NB4 (cell line): ENCODE measurements at regions not wholly inside any gene's neighbourhood (a gene's known extent, or its start where the extent isn't known, plus 50 kb on each side); places are given as distances from the start of the nearest gene placed in this dataset.
"Not testable (repeated sequence)": the region's sequence is repeated elsewhere in the genome, so short reads cannot be mapped to it uniquely, and the experiment has no call there.

ENCODE experiments used
- DNase-seq: peaks from one replicate; pipeline ENCODE4 v3.0.0; 2010; ENCODE audit warnings: low read depth
- H3K4me3 ChIP-seq: one replicate; pipeline ENCODE4 v1.5.1; 2011; ENCODE audit warnings: mild to moderate bottlenecking, low read depth, low read length, moderate library complexity
- MAX ChIP-seq: IDR thresholded peaks from 2 replicates; pipeline ENCODE4 v1.6.1; 2011; ENCODE audit warnings: low read depth, low read length
- MYC ChIP-seq: IDR thresholded peaks from 2 replicates; pipeline ENCODE4 v1.6.1; 2011; ENCODE audit warnings: low read depth, low read length
- POLR2A ChIP-seq: IDR thresholded peaks from 2 replicates; pipeline ENCODE4 v1.6.1; 2011; ENCODE audit warnings: mild to moderate bottlenecking; ENCODE audit not compliant: insufficient read length; ENCODE audit errors: extremely low read depth
- TF ChIP-seq, protein P1 (sequence below): IDR thresholded peaks from one replicate; pipeline ENCODE4 v1.5.1; 2012; ENCODE audit warnings: low read depth, low read length

- no peak overlapping the region for H3K4me3 ChIP-seq
- TF ChIP-seq, protein P1, sequence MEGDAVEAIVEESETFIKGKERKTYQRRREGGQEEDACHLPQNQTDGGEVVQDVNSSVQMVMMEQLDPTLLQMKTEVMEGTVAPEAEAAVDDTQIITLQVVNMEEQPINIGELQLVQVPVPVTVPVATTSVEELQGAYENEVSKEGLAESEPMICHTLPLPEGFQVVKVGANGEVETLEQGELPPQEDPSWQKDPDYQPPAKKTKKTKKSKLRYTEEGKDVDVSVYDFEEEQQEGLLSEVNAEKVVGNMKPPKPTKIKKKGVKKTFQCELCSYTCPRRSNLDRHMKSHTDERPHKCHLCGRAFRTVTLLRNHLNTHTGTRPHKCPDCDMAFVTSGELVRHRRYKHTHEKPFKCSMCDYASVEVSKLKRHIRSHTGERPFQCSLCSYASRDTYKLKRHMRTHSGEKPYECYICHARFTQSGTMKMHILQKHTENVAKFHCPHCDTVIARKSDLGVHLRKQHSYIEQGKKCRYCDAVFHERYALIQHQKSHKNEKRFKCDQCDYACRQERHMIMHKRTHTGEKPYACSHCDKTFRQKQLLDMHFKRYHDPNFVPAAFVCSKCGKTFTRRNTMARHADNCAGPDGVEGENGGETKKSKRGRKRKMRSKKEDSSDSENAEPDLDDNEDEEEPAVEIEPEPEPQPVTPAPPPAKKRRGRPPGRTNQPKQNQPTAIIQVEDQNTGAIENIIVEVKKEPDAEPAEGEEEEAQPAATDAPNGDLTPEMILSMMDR, result no peak
- TF ChIP-seq MYC, result no peak
- no peak for TF ChIP-seq MAX
- no peak for TF ChIP-seq POLR2A
- DNase-seq, result no peak
These were observed 644.4 kb downstream of the TRIML1 start for GRCh38 chr4:188783606-188784160.

GRCh38 chr4:188796600-188796999 lies 657.4 kb downstream of the TRIML1 start:
- DNase-seq, H3K4me3 ChIP-seq: not testable (repeated sequence)

DNA sequence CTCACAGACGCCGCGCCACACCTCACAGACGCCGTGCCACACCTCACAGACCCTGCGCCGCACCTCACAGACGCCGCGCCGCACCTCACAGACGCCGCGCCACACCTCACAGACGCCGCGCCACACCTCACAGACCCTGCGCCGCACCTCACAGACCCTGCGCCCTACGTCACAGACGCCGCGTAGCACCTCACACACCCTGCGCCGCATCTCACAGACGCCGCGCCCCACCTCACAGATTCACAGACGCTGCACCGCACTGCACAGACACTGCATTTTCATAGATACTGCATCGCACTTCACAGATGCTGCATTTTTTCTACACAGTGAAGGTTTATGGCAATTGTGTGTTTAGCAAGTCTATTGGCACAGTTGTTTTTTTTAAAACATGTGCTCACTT lies 657.8 kb downstream of the TRIML1 start:
- not testable (repeated sequence) for H3K4me3 ChIP-seq, DNase-seq

- H3K4me3 ChIP-seq, result no peak overlapping the region
- DNase-seq, result no peak
- TF ChIP-seq, protein P1, result no peak
- TF ChIP-seq MAX (no peak), POLR2A (no peak), MYC (no peak)
These were observed 665.6 kb downstream of the TRIML1 start for GRCh38 chr4:188804861-188805260.

DNA sequence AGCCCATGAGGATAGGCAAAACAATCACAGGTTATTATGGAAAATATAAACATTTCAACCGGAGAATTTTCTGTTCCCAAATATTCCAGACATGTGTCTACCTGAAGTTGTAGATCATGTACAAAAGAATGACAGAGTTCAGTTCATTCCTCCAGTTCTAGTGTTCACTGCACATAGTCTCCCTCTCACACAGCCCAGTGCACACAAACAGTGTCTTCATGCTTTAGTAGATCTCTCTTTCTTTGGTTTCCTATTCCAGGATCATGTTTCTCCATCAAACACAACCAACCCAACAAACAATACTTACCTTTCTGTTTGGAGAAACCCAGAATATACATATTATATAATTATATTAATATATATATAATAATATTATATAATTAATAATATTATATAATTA lies 671.9 kb downstream of the TRIML1 start:
- H3K4me3 ChIP-seq, result no peak overlapping the region
- TF ChIP-seq MYC (no peak), MAX (no peak), POLR2A (no peak)
- TF ChIP-seq, protein P1, result no peak
- DNase-seq, result no peak

- no peak for DNase-seq
- TF ChIP-seq MYC (no peak), POLR2A (no peak), MAX (no peak)
- TF ChIP-seq, protein P1, result no peak
- no peak overlapping the region for H3K4me3 ChIP-seq
These were observed 673.4 kb downstream of the TRIML1 start for GRCh38 chr4:188812644-188813043.

DNA sequence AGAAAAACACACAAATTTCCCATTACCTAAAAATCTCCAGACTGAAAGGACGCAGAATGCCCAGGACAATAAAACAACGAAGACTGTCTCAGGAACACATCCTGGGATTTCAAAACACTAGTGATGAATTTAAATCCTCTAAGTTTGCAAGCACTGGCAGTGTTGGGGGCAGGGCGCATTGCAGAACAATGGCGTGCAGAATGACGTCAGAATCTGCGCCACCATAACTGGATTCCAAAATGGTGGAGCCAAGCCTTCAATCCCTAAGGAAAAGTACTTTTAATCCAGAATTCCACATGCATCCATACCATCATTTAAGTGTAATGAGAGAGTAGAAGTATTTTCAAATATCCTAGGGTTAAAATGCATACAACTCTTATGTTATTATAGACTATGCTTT lies 679.1 kb downstream of the TRIML1 start:
- no peak for TF ChIP-seq POLR2A
- TF ChIP-seq, protein P1, result no peak
- TF ChIP-seq MYC, result no peak
- TF ChIP-seq MAX, result no peak
- DNase-seq, result no peak

More for the DNA sequence above, 679.1 kb downstream of the TRIML1 start:
- no peak overlapping the region for H3K4me3 ChIP-seq
